ENCODE measurements at regions not wholly inside any gene's neighbourhood (a gene's known extent, or its start where the extent isn't known, plus 50 kb on each side); places are given as distances from the start of the nearest gene placed in this dataset.

- no peak overlapping the region for H3K4ac ChIP-seq (ENCODE audit: low read depth, low read length)
- no peak for DNase-seq
- H4K5ac ChIP-seq (ENCODE audit: low read depth, low read length), result no peak overlapping the region
- H4K91ac ChIP-seq (ENCODE audit: insufficient read depth, low read depth, low read length), result no peak overlapping the region
- in situ Hi-C loops (cut with MboI; ENCODE audit: low sequenced_read_pairs) (no loop called here), intact Hi-C loops (cut with micrococcal nuclease) (no loop called here), dilution Hi-C loops (cut with HindIII; ENCODE audit: low sequenced_read_pairs, unreplicated experiment) (no loop called here)
- WGBS, 2 experiments (ENCODE audit: extremely low coverage in 2 of 2, insufficient read length in 1 of 2), result 78% methylated on average over 5 of the region's 6 CpGs; no CpG with 5 or more reads in 1 of the 2 experiments
- H3K9me3 ChIP-seq (ENCODE audit: control insufficient read depth, insufficient read depth, low read length), result no peaks in the 10 kb centered on the region
- H3K56ac ChIP-seq (ENCODE audit: extremely low read depth, insufficient read depth, low read length), result no peak overlapping the region
- no peak overlapping the region for H2AK9ac ChIP-seq (replicated peaks; ENCODE audit: low read depth, low read length, poor library complexity)
- H3K4me2 ChIP-seq (ENCODE audit: low read depth, low read length), result no peak overlapping the region
- H3K36me3 ChIP-seq (ENCODE audit: control insufficient read depth, insufficient read depth, low read length), result no peaks in the 10 kb centered on the region
- no peak overlapping the region for H3K4me3 ChIP-seq (ENCODE audit: insufficient read depth, low read depth, low read length)
- POLR2A ChIA-PET (ENCODE audit: unreplicated experiment), result no interaction called here
- H3K14ac ChIP-seq (replicated peaks; ENCODE audit: low read depth, low read length), result no peak overlapping the region
- no peak overlapping the region for H3K27ac ChIP-seq (ENCODE audit: insufficient read depth, low read length)
- no peak overlapping the region for H3K23ac ChIP-seq (ENCODE audit: low read depth, low read length)
- CTCF ChIA-PET, result no interaction called here
- no peak overlapping the region for H3K18ac ChIP-seq (ENCODE audit: low read depth, low read length)
- no peak overlapping the region for H2AFZ ChIP-seq (replicated peaks; ENCODE audit: low read length, poor library complexity)
- H3K9ac ChIP-seq (ENCODE audit: low read depth, low read length), result no peak overlapping the region
- H4K8ac ChIP-seq (ENCODE audit: low read depth in 2 of 2, low read length in 2 of 2), result no peak overlapping the region
- H2BK120ac ChIP-seq (ENCODE audit: low read depth, low read length), result no peak overlapping the region
- no peaks in the 10 kb centered on the region for H3K79me1 ChIP-seq (ENCODE audit: low read depth in 1 of 2, low read length in 2 of 2)
- no peak overlapping the region for H2BK15ac ChIP-seq (ENCODE audit: low read depth, low read length)
- no peak overlapping the region for H2BK20ac ChIP-seq (ENCODE audit: low read depth, low read length)
- H3K4me1 ChIP-seq (ENCODE audit: control insufficient read depth, insufficient read depth, low read length), result no peaks in the 10 kb centered on the region
- no peak for TF ChIP-seq SMC3 (IDR thresholded peaks at IDR 0.05; ENCODE audit: low read depth, low read length)
- no peak for TF ChIP-seq MAZ (IDR thresholded peaks at IDR 0.05; ENCODE audit: borderline replicate concordance, low read depth, low read length)
- TF ChIP-seq MAFK (IDR thresholded peaks at IDR 0.05; ENCODE audit: low read depth, low read length), result no peak
- TF ChIP-seq BHLHE40 (IDR thresholded peaks at IDR 0.05; ENCODE audit: low read depth, low read length), result no peak
- TF ChIP-seq FOS (IDR thresholded peaks at IDR 0.05; ENCODE audit: low read depth, low read length), result no peak
- TF ChIP-seq MXI1 (IDR thresholded peaks at IDR 0.05; ENCODE audit: borderline replicate concordance, low read depth, low read length), result no peak
- no peak for TF ChIP-seq CTCF (conservative IDR thresholded peaks at IDR 0.05; ENCODE audit: low read depth, low read length)
- no peak for TF ChIP-seq RAD21 (IDR thresholded peaks at IDR 0.05; ENCODE audit: low read length)
- TF ChIP-seq NFE2L2 (IDR thresholded peaks at IDR 0.05; ENCODE audit: low read depth, low read length), result no peak
- TF ChIP-seq CHD1 (IDR thresholded peaks at IDR 0.05; ENCODE audit: low read depth, low read length), result no peak
- TF ChIP-seq RCOR1 (IDR thresholded peaks at IDR 0.05; ENCODE audit: insufficient replicate concordance, low read length), result no peak
- no peak for TF ChIP-seq POLR2A (IDR thresholded peaks at IDR 0.05; ENCODE audit: low read depth, low read length)
- no peak for TF ChIP-seq CEBPB (IDR thresholded peaks at IDR 0.05; ENCODE audit: low read depth, low read length)
- no peak for TF ChIP-seq USF2 (IDR thresholded peaks at IDR 0.05; ENCODE audit: low read depth, low read length)
- no peak for TF ChIP-seq ELK1 (IDR thresholded peaks at IDR 0.05; ENCODE audit: borderline replicate concordance, low read depth, low read length)
- no peak for TF ChIP-seq RFX5 (IDR thresholded peaks at IDR 0.05; ENCODE audit: low read depth, low read length)
- no peak overlapping the region; the same call in 1 of the 2 replicates for H2AK5ac ChIP-seq (ENCODE audit: low read depth, low read length)
- no peak for ATAC-seq (ENCODE audit: low read depth)
- peaks cover 19% of the 10 kb centered on the region for H3K27me3 ChIP-seq (ENCODE audit: control insufficient read depth, insufficient read depth, low read length)
- no TSS peak for BruUV-seq (replicated peaks)
- no peaks in the 10 kb centered on the region for H4K20me1 ChIP-seq (ENCODE audit: insufficient read depth, low read length)
- H3K9me1 ChIP-seq (ENCODE audit: insufficient read depth, low read length), result peaks cover 6% of the 10 kb centered on the region
- peak overlapping the region; percentile 64 for H2BK5ac ChIP-seq (ENCODE audit: low read depth, low read length, poor library complexity, severe bottlenecking)
These were observed 97.0 kb upstream of the PRR5 start for GRCh38 chr22:44604991-44605390.
